ENCODE measurements at regions not wholly inside any gene's neighbourhood (a gene's known extent, or its start where the extent isn't known, plus 50 kb on each side); places are given as distances from the start of the nearest gene placed in this dataset.
"Not testable (repeated sequence)": the region's sequence is repeated elsewhere in the genome, so short reads cannot be mapped to it uniquely, and the experiment has no call there.

- not testable (repeated sequence) for DNase-seq (ENCODE audit: low read depth)
Measured at GRCh38 chr6:25160134-25160533, 119.0 kb upstream of the CARMIL1 start.

- no peak for DNase-seq (ENCODE audit: low read depth)
Measured at GRCh38 chr6:25165177-25165576, 114.0 kb upstream of the CARMIL1 start.

GRCh38 chr6:25165800-25166199 is 113.4 kb upstream of the CARMIL1 start:
- no peak for DNase-seq (ENCODE audit: low read depth)

- no peak for DNase-seq (ENCODE audit: low read depth)
Measured at GRCh38 chr6:25166955-25167748, 112.0 kb upstream of the CARMIL1 start.

- no peak for DNase-seq (ENCODE audit: low read depth)
Measured at GRCh38 chr6:25167961-25168360, 111.2 kb upstream of the CARMIL1 start.

GRCh38 chr6:25168637-25169036 is 110.5 kb upstream of the CARMIL1 start:
- DNase-seq (ENCODE audit: low read depth), result no peak

GRCh38 chr6:25169553-25169952 is 109.6 kb upstream of the CARMIL1 start:
- DNase-seq (ENCODE audit: low read depth), result no peak

- DNase-seq (ENCODE audit: low read depth), result no peak
Measured at GRCh38 chr6:25169961-25170360, 109.2 kb upstream of the CARMIL1 start.

GRCh38 chr6:25170640-25171039 is 108.5 kb upstream of the CARMIL1 start:
- no peak for DNase-seq (ENCODE audit: low read depth)

GRCh38 chr6:25171301-25171700 is 107.9 kb upstream of the CARMIL1 start:
- DNase-seq (ENCODE audit: low read depth), result no peak

GRCh38 chr6:25172819-25173218 is 106.4 kb upstream of the CARMIL1 start:
- no peak for DNase-seq (ENCODE audit: low read depth)

GRCh38 chr6:25173246-25173645 is 105.9 kb upstream of the CARMIL1 start:
- DNase-seq (ENCODE audit: low read depth), result no peak

GRCh38 chr6:25173951-25174474 is 105.2 kb upstream of the CARMIL1 start:
- DNase-seq (ENCODE audit: low read depth), result no peak

- DNase-seq (ENCODE audit: low read depth), result no peak
Measured at GRCh38 chr6:25174678-25175077, 104.5 kb upstream of the CARMIL1 start.

GRCh38 chr6:25175196-25175595 is 104.0 kb upstream of the CARMIL1 start:
- DNase-seq (ENCODE audit: low read depth), result no peak

GRCh38 chr6:25175681-25176080 is 103.5 kb upstream of the CARMIL1 start:
- no peak for DNase-seq (ENCODE audit: low read depth)

- DNase-seq (ENCODE audit: low read depth), result no peak
Measured at GRCh38 chr6:25176466-25176865, 102.7 kb upstream of the CARMIL1 start.

GRCh38 chr6:25177500-25178028 is 101.6 kb upstream of the CARMIL1 start:
- DNase-seq (ENCODE audit: low read depth), result no peak

GRCh38 chr6:25178336-25179035 is 100.7 kb upstream of the CARMIL1 start:
- DNase-seq (ENCODE audit: low read depth), result no peak

- no peak for DNase-seq (ENCODE audit: low read depth)
Measured at GRCh38 chr6:25179051-25179778, 100.0 kb upstream of the CARMIL1 start.

- no peak for DNase-seq (ENCODE audit: low read depth)
Measured at GRCh38 chr6:25180630-25181349, 98.4 kb upstream of the CARMIL1 start.

GRCh38 chr6:25181350-25181724 is 97.8 kb upstream of the CARMIL1 start:
- DNase-seq (ENCODE audit: low read depth), result no peak
